ENCODE measurements at regions not wholly inside any gene's neighbourhood (a gene's known extent, or its start where the extent isn't known, plus 50 kb on each side); places are given as distances from the start of the nearest gene placed in this dataset.

DNA sequence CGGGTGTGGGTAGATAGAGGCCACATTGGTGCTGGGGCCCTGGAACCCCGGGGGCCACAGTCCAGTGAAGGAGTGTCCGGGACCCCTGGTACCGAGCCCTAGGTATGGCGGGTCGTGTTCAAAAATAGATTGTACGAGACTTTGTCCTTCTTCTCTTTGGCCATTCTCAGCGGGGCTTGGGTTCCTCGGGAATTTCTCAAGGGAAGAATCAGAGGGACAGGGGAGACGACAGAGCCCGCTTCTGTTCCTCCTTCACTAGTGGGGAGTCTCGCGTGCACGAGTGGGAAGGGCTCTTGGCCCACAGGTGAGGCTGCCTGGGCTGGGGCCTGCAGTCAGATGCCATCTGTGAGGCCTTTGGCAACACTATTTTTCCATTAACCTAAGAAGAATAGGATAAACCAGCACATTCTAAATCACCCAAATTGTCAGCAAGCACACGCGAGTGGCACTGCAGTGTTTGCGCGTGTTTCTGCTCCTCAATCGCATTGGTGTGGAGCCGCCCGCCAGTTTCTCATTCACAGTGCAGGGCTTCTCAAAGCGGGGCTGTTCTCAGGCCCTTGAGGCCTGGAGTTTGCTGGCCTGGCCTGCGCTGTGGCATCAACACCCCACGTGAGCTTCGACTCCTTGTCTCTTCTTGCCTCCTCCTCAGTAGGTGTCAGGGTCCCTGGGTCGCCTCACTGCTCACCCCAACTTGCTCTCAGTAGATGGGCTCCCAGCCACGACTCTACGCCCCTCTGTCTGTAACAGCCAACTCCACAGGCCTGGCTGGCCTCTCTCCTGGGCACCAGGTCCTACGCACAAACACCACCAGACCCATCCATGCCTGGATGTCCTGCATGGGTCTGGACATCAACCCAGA, 187.6 kb upstream of the SHH start:
- no peak for DNase-seq

DNA sequence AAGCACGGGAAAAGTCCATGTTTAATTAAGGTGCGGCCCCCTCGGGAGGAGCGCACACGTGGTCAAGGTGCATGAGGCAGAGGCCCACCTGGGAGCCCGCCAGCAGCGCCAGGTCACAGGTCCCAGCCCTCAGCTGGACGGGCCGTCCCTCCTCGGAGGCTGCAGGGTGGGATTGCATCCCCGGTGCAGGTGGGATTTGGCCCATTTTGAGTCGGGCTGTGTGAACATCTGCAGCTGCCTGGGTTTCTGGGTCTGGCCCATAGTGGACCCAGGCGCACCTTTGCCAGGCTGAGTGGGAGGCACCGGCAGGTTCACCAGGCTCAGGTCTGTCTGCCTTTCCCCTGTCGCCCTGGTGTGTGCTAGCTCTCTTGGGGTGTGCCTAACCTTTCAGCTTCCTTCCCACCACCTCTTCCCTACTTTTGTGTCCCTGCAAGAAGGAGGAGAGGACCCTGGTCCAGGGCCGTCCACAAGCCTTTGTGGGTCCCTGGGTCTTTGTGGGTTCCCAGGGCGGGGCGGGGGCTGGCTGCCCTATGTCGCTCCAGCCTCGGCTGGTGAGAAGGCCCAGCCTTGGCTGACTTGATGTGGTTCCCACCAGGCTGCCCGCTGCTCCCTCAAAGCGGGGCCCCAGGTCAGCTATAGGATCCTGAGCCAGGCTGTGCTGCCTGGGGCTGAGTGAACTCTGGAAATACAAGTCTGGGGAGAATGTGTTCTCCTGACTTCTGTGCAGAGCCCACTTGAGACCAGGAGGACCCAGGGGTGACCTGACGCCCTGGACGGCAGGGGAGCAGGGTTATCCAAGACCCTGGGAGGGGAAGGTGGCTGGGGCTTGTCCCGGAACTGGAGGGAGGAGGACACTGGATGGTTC, 186.7 kb upstream of the SHH start:
- DNase-seq, result no peak

DNA sequence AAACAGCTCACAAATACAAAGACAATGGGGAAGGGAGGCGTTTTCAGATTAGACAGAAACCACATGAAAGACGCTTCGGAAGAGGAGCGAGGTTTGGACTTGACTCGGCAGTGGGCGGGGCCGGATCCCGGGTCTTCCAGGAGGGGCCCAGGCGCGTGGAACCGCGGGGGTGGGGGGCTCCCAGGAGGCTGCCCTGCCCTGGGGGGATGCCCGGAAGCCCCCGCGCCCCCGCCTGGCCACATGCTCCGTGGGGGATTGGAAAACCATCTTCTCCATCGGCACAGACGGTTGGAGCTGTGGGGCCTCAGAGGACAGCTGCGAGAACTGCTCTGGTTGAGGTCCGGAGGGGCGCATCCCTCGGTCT, 186.0 kb upstream of the SHH start:
- no peak for DNase-seq

DNA sequence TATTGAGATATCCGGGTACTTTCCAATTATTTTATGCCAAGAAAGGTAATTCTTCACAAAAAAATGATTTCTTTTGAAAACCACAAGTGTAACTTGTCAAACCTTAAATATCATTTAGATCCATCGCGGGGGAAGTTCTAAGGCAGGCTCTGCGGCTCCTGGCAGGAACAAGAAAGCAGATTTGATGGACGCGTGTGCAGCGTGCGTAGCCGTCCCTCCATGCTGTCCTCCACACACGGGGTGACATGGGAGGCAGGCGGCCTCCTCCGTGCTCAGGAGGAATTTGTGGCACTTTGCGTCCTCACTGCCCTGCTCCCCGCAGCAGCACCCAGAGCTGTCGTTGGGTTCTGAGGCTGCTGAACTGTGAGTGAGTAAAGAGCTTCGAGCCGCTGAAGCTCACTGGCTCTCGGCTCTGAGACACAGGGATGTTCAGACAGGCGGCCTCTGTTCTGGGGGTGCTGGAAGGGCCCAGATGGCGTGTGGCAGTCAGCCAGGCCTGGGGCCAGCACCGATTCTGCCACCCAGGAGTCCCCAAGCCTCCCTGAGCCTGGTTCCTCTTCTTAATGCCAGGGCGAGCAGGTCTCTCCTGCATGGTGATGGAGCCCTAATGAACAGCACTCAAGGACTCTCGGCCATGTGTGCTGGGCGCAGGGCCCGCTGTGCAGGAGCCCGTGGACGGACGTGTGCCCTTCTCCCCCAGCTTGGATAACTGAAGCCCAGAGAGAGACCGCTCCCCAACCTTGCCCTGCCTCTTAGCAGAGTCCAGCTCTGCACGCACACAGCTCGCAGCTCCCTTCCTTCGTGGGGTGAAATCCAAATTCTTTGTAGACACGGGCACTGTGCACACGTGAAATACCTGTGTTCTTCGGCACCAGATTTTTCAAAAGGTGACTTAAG, 185.4 kb upstream of the SHH start:
- no peak for DNase-seq

- DNase-seq, result no peak
Observed at GRCh38 chr7:155996718-155997280, 184.5 kb upstream of the SHH start.

- DNase-seq, result no peak
Observed at GRCh38 chr7:155995183-155995612, 182.9 kb upstream of the SHH start.

- DNase-seq, result no peak
Observed at GRCh38 chr7:155994279-155994811, 182.1 kb upstream of the SHH start.

GRCh38 chr7:155993420-155994278, 181.4 kb upstream of the SHH start:
- DNase-seq, result no peak

GRCh38 chr7:155992974-155993373, 180.7 kb upstream of the SHH start:
- no peak for DNase-seq

DNA sequence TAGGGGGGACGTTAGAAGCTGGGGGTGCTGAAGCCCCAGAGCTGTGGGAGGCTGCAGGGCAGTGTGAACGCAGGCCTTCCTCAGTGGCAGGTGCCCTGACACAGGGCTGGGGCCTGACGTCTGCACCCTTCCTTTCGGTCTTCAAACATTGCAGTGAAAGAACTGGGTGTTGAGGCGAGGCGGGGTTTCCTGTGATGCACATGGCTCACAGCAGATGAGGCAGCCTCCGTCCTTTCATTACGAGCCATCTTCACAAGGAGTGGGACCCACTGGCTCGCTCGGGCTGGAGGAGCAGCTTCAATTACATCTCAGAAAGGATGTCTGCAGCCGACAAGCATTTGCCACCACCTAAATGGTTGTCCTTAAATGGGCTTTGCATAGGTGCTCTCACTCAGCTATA, 180.3 kb upstream of the SHH start:
- no peak for DNase-seq

- DNase-seq, result no peak
Observed at GRCh38 chr7:155992107-155992506, 179.8 kb upstream of the SHH start.

GRCh38 chr7:155991470-155991869, 179.2 kb upstream of the SHH start:
- DNase-seq, result no peak

DNA sequence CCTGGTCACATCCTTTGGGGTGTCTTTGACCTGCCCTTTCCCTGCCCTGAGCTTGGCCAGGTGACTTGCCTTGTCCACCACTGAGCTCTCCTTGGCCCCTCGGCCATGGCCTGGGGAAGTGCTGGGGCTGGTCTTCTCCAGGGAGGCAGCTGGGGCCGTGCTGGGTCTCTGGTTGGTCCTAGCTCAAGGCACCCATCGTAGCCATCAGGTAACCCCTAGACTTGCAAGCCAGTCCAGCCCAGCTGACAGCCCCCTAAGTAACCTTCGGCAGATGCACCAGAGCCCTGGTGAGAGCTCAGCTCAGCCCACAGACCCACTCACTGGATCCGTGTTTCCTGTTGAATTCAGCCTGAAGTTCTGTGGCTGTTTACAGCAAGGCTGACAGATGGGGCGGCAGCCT, 176.2 kb upstream of the SHH start:
- no peak for DNase-seq

- no peak for DNase-seq
Observed at GRCh38 chr7:155987681-155988235, 175.5 kb upstream of the SHH start.

DNA sequence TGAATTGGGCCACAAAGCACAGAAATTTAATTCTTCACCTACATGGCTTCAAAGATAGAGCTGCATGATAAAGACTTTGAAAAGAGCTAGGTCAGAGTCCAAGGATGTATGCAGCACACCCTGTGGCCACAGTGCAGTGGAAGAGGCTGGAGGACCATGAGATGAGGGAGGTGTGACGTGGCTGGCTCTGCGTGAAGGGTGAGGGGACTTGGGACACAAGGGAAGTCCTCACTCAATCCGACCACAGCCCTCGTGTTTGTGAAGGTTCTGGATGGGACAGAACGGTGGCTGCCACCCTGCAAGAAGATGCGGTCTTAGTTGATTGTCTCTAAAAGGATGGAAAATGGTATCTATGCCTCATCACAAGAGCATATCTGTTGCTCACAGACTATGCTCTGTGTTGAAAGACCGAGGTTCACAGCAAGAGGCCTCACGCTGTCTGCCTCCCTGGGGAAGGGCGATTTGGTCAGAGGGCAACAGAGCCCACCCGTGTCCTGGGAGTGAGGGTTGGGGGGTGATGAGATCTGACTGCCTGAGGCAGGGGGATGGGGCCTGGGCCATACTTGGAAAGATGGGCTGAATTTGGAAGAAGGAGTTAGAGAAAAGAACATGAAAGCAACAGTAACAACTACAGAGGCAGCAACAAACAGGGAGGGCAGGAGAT, 174.4 kb upstream of the SHH start:
- no peak for DNase-seq

GRCh38 chr7:155985518-155986250, 173.4 kb upstream of the SHH start:
- DNase-seq, result no peak

DNA sequence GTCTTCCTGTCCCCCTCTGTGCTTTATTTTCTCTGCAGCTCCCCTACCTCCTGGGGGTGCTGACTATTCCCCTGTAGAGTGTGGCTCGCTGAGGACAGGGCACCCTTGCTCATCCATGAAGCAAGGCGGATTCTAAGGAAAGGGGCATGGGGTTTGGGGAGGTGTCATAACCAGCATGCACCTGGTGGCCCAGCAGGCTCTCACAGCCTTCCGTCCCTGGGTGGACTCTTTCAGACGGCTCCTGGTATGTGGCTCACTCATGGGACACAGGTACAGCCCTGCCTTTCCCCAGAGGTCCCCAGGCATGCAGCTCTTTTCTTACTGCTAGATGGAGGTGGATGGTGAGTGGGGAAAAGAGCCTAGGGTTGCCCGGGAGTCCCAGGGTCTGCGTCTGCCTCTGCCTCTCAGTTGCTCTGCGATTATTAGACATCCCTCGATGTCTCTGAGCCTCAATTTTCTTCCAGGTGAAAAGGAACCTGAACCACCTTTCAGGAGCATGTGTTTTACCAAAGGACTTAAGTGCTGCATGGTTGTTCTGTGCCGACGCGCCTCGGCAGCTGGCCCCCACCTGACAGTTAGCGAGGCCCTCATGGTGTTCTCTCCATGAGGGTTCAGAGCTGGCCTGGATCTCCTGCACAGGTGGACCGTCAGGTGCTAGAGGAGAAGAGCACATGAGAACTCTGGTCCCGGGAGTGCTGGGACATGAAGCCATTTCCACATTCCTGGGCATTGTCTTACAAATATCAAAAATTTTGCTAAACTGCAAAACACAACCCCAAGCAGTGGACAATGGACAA, 172.5 kb upstream of the SHH start:
- DNase-seq, result no peak
